DMS79 (cell line): ENCODE measurements at regions not wholly inside any gene's neighbourhood (a gene's known extent, or its start where the extent isn't known, plus 50 kb on each side); places are given as distances from the start of the nearest gene placed in this dataset.
"Not testable (repeated sequence)": the region's sequence is repeated elsewhere in the genome, so short reads cannot be mapped to it uniquely, and the experiment has no call there.

Source experiments
- DNase-seq: peaks from one replicate; lab custom pipeline; 2025; lab: John Stamatoyannopoulos, UW

DNA sequence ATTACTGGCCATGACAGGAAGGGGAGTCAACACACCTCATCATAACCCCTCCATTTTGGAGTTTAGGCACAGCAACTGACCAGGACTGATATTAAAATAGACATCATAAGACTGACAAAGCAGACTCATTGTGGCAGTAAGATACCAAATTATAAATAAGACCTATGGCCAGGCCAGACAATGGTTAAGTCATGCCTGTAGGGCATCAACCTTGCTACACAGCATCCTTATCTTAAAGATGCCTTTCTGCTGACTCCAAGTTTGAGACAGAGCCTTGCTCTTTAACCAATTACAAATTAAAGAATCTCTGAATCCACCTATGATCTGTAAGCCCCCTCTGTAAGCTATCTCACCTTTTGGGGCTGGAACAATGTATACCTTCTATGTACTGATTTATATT, 65.5 kb downstream of the VCX2 start:
- DNase-seq, result no peak

GRCh38 chrX:8103655-8104054, 67.4 kb downstream of the VCX2 start:
- DNase-seq, result no peak

- DNase-seq, result no peak
Measured at GRCh38 chrX:8091510-8091909, 79.6 kb downstream of the VCX2 start.

GRCh38 chrX:8090906-8091305, 80.2 kb downstream of the VCX2 start:
- DNase-seq, result no peak

DNA sequence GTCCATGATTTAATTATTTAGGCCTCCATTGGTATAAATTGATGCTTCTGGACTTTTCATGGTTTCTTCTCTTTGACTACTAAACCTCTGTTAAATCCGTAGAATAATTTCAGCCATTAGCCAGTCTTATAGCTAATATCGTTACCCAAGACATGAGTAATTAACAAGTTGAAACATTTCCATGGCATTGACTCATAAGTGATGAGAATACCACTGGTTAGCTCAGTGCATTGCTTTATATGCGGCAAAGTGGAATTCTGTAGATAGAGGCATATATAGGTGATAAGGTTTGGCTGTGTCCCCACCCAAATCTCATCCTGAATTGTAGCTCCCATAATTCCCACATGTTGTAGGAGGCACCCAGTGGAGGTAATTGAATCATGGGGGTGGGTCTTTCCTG, 80.6 kb downstream of the VCX2 start:
- DNase-seq, result no peak

DNA sequence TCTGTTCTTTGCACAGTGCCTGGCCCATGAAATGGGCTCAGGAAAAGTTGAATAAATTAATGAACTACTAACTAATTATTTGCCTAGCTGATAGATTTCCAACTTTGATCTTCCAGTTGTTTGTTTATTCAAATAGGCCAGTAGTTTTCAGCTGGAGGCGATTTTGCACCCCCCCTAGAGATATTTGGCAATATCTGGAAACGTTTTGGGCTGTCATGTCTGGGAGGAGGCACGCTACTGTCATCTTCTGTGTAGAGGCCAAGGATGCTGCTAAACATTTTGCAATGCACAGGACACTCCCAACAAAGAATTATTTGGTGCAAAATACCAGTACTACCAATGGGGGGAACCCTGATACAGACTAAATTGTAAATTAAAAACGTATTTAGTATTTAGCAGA, 81.9 kb downstream of the VCX2 start:
- DNase-seq, result no peak

- DNase-seq, result no peak
Measured at GRCh38 chrX:8084006-8084405, 87.1 kb downstream of the VCX2 start.

DNA sequence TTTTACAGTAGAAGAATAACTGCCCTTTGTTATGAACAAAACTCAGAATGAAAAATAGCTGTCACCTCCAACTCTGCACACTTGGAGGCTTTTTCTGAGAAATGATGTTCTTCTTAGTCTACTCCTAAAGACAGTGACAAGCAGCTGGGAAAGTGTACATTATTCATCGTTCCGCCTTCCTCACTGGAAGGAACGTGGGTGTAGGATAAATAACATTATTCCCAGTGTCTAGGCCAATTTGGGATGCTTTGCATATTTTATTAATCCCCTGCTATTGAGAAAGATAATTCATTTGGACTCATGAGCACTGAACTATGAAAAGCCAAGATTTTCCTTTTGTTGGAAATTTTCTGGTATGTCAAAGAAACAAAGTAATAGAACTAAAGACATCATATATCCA, 87.8 kb downstream of the VCX2 start:
- DNase-seq, result no peak

DNA sequence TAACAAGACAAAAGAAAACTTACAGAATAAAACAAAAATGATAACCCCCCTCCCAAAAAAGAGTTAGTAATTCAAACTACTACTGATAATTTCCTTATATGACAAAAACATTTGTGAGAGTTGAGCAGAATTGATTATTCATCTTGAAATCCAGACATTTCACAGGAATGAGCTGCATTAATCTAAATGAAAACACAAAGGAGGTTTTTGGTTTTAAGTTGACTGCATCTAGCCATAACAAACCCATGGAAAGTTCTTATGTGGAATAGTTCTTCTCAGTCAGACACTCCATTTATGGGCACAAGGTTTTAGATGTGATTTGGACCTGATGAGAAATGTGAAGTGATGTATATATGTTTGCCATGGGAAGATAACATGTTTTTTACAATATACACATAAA, 95.4 kb downstream of the VCX2 start:
- DNase-seq, result no peak

DNA sequence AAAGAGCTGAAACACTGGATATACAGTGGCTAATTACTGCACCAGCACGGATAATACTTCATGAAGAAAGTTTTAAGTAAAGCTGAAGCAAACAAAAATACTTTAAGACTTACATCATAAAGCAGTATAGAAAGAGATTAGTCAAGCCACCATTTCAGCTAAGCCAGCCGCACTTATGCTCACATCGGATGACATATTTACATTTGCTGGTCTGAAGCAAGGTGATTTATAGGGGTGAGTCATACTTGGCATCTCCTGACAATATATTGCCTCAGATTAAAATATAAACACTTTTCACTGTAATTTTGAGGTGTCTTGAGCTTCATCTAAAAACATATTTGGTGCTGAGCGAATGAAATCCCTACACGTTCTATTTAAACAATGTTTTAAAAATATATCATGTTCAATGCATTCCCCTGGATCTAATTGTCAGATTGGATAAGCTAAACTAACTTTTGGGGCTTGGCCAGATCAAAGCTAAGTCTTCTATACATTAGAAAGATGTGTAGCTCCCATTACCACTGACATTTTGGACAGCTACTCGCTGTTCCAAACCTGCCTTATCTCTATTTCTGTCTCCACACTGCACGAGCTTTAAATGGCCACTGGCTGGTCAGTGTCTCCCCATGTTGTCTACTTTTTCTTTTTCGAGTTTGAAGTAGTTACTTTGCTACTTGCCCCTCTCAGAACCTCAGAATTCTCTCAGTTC, 103.2 kb downstream of the VCX2 start:
- no peak for DNase-seq

DNA sequence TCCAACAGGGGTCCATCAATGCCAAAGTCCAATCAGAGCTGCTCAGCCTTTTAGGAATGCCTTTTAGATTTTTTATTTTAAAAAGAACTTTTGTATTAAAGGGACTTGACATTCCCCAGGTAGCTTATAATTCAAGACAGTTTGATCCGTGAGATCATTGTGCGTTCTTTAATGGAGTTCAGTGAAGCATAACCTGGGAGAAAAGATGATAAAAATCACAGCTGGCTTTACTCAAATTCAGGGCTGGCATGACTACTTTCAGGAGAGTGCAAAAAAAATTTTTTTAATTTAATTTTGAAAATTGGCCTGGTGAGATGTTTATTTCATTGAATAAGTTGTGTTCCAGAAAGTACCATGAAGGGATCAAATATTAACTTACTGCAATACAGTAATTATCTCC, 118.2 kb downstream of the VCX2 start:
- DNase-seq, result no peak

DNA sequence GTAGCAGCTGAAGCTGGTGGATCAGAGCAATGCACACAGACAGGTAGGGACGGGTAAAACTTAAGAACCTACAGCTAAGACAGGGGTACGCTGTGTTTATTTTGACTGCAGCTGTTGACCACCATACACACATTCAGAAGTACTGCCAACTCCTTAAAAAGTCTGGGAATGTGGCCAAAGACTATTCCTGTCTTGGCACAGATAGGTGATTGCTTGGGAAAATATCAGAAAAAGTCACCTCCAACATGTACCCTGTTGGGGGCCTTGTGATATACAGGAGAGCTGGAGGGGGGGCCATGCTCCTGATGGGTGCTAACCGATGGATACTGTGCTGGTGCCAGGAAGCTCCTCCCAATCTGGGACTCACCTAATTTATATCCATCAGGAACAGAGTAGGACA, 121.2 kb downstream of the VCX2 start:
- DNase-seq, result no peak

DNA sequence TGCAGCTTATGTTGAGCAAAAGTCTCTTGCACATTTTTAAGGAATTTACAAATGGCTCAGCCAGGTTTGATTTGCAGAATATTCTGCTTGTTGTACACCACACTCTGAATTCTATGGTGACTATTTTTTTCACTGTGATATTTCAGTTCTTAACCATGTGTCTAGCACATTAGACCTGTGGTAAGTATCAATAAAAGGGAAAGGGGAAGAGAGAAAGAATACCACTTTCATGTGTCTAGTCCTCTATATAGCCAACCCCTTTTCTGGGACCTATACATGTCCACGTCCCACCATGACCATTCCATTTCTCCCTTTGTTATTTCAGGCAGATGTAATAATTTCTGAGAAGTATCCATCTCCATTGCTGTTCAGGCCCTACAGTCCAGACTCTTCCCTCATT, 121.3 kb upstream of the PNPLA4 start:
- DNase-seq, result no peak

DNA sequence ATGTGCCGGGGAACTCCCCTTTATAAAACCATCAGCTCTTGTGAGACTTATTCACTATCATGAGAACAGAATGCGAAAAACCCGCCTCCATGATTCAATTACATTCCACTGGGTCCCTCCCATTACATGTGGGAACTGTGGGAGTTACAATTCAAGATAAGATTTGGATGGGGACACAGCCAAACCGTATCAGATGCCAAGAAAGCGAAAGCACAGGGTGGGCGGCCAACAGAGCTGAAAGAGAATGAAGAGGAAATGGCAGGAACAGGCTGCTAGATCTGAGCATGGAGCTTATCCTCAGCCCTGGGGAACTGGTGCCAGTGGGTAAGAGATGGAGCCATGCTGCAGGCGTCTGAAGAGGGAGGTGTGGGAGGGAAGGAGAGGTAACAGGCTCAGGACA, 117.7 kb upstream of the PNPLA4 start:
- DNase-seq, result no peak

DNA sequence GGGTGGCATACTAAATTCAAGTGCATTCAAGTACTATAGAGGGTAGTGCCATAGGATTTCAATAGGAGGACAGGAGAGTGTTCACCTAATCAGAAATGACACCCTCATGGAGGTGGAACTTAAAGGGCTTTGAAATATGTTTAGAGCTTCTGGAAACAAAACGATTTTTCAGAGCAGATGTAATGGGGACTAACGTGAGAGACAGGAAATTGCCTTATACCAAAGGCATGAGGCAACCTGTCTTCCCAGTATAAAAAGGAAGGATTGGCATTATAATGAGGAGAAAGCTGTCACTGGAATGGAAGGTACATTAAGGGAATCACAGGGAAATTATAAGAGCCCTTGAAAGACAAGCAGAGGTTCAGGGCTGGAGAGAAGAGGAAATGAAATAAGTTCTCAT, 116.3 kb upstream of the PNPLA4 start:
- DNase-seq, result no peak

GRCh38 chrX:8043121-8043520, 115.9 kb upstream of the PNPLA4 start:
- DNase-seq, result no peak

DNA sequence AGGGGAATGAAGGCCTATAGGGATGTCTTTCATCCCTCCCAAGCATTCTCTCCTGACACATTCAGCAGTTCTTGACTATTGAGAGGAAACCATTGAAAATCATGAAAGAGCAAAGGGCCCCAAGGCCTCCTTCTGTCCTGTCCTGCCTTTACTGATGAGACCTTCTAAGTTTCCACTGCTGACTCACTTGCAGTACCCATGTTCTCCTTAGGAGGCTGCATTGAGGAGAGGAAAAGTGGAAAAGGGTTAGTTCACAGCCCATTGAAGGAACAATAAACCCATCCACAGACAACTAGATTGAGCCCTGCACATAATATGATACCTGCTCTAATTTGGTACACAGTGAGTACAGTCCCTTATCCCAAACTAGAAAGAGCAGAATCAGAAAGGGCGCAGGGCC, 115.1 kb upstream of the PNPLA4 start:
- DNase-seq, result peak; percentile 30

- not testable (repeated sequence) for DNase-seq
Measured at GRCh38 chrX:8039711-8040110, 112.5 kb upstream of the PNPLA4 start.

DNA sequence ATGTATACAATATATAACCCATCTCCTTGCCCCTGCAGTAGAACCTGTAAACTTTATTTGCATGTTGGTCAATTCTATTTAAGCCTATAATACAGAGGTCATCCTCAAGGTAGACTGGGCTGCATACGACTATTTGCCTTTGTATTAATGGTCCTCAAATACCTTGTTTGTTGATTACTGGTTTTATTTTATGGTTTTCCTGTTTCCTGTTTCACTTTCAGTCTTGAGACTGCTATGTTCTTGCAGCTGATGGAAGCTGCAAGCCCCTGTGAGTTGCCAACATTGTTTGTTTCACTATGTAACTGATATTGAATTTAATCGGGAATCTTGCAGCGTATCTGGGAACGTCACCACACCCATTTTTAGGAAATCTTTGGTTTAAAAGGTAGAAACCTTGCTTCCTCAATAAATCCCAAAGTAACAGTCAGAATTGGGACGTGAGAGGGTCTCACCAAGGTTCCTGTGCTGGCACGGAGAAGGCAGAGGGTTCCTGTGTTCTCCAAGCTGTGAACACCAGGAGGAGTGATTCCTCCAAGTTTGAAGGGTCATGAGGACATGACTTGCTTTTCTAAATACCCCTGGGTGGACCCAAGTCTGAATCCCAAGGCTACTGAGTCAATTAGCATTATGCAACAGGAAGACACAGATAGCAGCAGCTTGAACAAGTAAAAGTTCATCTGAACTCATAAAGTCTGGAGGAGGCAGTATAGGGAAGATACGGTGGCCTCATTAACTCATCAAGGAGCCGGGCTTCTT, 110.6 kb upstream of the PNPLA4 start:
- DNase-seq, result no peak

DNA sequence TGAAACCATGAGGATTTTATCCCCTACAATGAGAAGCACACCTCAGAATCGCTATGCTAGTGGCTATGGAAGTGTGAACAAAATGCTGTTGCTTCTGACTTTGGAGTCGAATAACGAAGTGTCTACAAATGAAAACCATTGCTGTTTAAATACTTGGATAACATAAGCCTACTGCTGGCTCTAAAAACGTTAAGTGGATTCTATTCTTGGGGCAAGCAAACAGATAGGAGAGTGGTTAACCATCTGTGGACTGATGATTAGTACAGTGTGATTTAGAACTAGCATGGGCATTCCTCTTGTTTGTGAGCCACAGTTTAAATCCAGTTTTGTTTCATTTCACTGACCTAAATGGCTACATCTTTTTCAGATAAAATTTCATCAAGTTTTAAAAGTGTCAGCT, 109.7 kb upstream of the PNPLA4 start:
- peak; percentile 20 for DNase-seq

- DNase-seq, result no peak
Measured at GRCh38 chrX:8034058-8034457, 106.8 kb upstream of the PNPLA4 start.

DNA sequence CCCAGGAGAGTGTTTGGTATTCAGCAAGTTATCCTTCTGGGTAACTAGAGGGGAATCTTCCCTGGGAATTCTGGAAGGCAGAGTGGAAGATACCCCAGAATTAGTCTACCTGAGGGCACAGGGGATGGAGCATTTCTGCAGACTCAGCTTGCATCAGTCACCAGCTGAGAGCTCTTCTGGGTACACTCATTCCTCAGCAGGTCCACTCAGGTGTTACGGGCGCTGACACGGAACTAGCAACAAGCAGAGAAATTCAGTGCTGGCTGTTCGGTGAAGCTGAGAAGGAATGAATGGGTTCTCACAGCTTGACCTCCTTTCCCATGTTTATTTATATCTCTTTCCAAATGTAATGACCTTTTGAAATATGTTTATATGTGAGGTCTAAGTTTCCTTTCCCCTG, 106.0 kb upstream of the PNPLA4 start:
- DNase-seq, result no peak

DNA sequence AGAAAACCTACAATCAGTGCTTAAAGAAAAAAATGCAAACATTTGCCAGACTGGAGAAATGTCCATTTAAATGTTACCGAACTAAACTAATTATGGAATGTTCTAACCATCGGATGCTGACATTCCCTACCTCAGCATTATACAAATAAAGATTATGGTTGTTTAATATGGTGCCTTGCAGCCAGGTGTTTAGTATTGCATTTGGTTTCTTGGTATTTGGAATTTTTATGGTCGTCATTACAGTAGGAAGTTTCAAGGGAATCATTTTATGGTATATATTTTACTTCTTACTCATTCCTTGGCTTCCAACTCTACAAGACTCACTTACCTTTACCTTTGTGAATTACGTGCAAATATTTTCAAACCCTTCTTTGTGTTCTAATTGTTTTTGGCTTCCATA, 103.1 kb upstream of the PNPLA4 start:
- DNase-seq, result no peak

DNA sequence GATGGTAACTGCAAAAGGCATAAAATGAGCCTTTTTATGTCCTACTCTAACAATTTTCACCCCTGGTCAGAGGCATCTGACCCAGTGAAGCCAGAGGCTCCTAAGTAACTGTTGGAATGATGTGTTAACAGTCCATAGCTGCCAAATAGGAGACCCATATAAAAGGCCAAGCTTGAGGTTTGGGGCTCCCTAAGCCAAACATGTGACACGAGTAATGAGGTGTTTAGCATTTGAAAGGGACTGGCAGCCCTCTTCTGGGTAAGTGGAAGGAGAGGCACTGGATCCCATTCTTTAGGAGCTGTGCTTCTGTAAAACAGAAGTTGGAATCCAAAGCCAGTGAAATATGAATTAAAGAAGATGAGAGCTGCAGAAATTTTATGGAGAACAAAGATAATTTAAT, 100.6 kb upstream of the PNPLA4 start:
- DNase-seq, result no peak
